ENCODE measurements at regions not wholly inside any gene's neighbourhood (a gene's known extent, or its start where the extent isn't known, plus 50 kb on each side); places are given as distances from the start of the nearest gene placed in this dataset.

DNA sequence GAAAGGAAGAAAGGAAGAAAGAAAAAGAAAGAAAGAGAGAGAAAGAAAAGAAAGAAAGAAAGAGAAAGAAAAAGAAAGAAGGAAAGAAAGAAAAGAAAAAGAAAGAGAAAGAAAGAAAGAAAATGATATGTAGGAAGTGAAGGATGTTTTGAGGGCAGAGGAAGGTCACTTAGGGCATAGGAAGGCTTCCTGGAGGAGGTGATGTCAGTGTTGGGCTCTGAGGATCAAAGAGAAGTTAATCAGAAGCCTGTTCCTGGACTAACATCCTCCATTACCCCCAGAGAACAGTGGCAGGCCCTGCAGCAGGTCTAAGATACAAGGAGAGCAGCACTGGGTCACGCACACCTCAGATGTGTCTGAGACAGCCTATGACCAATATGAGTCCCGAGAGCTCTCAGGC lies 54.7 kb upstream of the CALN1 start:
- TF ChIP-seq, protein P1, sequence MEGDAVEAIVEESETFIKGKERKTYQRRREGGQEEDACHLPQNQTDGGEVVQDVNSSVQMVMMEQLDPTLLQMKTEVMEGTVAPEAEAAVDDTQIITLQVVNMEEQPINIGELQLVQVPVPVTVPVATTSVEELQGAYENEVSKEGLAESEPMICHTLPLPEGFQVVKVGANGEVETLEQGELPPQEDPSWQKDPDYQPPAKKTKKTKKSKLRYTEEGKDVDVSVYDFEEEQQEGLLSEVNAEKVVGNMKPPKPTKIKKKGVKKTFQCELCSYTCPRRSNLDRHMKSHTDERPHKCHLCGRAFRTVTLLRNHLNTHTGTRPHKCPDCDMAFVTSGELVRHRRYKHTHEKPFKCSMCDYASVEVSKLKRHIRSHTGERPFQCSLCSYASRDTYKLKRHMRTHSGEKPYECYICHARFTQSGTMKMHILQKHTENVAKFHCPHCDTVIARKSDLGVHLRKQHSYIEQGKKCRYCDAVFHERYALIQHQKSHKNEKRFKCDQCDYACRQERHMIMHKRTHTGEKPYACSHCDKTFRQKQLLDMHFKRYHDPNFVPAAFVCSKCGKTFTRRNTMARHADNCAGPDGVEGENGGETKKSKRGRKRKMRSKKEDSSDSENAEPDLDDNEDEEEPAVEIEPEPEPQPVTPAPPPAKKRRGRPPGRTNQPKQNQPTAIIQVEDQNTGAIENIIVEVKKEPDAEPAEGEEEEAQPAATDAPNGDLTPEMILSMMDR (IDR thresholded peaks at IDR 0.05): no peak
- ATAC-seq (ENCODE audit: insufficient number of reproducible peaks, low FRiP score, low read depth): no peak

DNA sequence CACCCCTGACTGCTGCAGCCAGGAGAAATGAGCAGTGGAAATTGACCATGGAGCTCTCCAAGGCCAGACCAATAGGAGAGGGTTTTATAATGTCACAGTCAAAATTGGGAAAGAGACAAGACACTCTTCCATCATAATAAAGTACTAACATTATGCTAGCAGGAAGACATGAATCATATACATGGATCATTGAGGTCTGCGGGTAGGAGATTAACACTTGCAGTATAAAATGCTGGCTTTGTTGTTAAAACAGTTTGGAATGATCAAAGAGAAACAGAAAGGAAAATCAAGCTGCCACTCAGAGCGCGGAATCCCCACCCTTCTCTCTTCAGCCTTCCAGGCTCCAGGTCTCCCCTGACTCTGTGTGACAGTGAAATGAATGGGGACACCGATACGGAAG lies 53.4 kb upstream of the CALN1 start:
- H3K4me3 ChIP-seq: no peak overlapping the region
- no peak for ATAC-seq (ENCODE audit: insufficient number of reproducible peaks, low FRiP score, low read depth)
- no peaks in the 10 kb centered on the region for H3K9me3 ChIP-seq
- no peaks in the 10 kb centered on the region for H3K36me3 ChIP-seq
- H3K27ac ChIP-seq: no peak overlapping the region
- no peaks in the 10 kb centered on the region for H3K4me1 ChIP-seq (ENCODE audit: control insufficient read depth in 1 of 2, low read depth in 2 of 2)
- no peaks in the 10 kb centered on the region for H3K27me3 ChIP-seq (replicated peaks; ENCODE audit: insufficient read depth)
- TF ChIP-seq, protein P1 (IDR thresholded peaks at IDR 0.05): no peak
- no peak for DNase-seq (ENCODE audit: low spot score)

More for the DNA sequence above, 54.7 kb upstream of the CALN1 start:
- Histone ChIP-seq H3K27me3 (replicated peaks; ENCODE audit: insufficient read depth) (no peaks in the 10 kb centered on the region), H3K27ac (no peak overlapping the region), H3K4me3 (no peak overlapping the region), H3K9me3 (no peaks in the 10 kb centered on the region), H3K36me3 (no peaks in the 10 kb centered on the region), H3K4me1 (ENCODE audit: control insufficient read depth in 1 of 2, low read depth in 2 of 2) (no peaks in the 10 kb centered on the region)
- no peak for DNase-seq (ENCODE audit: low spot score)

DNA sequence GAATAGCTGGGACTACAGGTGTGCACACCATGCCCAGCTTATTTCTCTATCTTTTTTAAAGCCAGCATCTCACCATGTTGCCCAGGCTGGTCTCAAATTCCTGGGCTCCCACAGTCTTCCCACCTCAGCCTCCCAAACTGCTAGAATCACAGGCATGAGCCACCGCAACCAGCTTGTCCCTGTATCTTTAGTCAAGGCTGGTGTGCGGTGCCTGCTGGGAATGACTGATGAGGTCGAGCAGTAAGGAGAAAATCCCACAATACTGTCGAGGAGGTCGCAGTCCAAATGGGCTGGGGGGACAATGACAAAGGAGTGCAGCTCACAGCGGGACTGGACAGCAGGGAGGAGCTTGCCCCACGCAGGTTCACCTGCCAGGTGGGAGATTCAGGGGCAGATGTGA lies 50.2 kb upstream of the CALN1 start:
- no peak overlapping the region for H3K4me3 ChIP-seq
- DNase-seq (ENCODE audit: low spot score) (no peak), ATAC-seq (ENCODE audit: insufficient number of reproducible peaks, low FRiP score, low read depth) (no peak)
- TF ChIP-seq, protein P1 (IDR thresholded peaks at IDR 0.05): no peak
- H3K36me3 ChIP-seq: no peaks in the 10 kb centered on the region
- H3K27ac ChIP-seq: no peak overlapping the region
- no peaks in the 10 kb centered on the region for H3K9me3 ChIP-seq
- H3K4me1 ChIP-seq (ENCODE audit: control insufficient read depth in 1 of 2, low read depth in 2 of 2): no peaks in the 10 kb centered on the region
- H3K27me3 ChIP-seq (replicated peaks; ENCODE audit: insufficient read depth): no peaks in the 10 kb centered on the region

Data from thoracic aorta (tissue), 2 donors.